Germinal center (tissue), 1 donor: ENCODE measurements at regions not wholly inside any gene's neighbourhood (a gene's known extent, or its start where the extent isn't known, plus 50 kb on each side); places are given as distances from the start of the nearest gene placed in this dataset.
"Not testable (repeated sequence)": the region's sequence is repeated elsewhere in the genome, so short reads cannot be mapped to it uniquely, and the experiment has no call there.

ENCODE experiments used
- DNase-seq: peaks from one replicate; pipeline ENCODE4 v3.0.0; 2012; ENCODE audit warnings: mixed read lengths, low spot score

- not testable (repeated sequence) for DNase-seq
These were observed 64.8 kb upstream of the METTL9 start for GRCh38 chr16:21534561-21534960.

DNA sequence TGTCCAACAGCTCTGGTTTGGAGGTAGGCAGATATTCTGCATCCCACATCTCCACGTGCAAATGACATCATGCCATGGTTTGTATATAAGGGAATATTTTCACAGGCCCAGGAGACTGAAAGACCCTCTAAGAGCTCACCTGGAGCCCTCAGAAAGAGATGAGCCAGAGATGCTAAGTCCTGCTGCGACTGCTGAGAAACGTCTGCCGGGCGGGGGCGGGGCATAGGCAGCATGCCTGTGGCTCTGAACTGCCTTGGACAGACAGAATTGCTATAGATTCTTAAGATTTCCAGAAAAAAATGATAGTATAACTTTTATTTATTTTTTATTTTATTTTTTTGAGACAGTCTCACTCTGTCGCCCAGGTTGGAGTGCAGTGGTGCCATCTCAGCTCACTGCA, 64.2 kb upstream of the METTL9 start:
- DNase-seq: not testable (repeated sequence)

- not testable (repeated sequence) for DNase-seq
These were observed 62.6 kb upstream of the METTL9 start for GRCh38 chr16:21536740-21537139.

GRCh38 chr16:21537598-21537997, 61.8 kb upstream of the METTL9 start:
- not testable (repeated sequence) for DNase-seq

DNA sequence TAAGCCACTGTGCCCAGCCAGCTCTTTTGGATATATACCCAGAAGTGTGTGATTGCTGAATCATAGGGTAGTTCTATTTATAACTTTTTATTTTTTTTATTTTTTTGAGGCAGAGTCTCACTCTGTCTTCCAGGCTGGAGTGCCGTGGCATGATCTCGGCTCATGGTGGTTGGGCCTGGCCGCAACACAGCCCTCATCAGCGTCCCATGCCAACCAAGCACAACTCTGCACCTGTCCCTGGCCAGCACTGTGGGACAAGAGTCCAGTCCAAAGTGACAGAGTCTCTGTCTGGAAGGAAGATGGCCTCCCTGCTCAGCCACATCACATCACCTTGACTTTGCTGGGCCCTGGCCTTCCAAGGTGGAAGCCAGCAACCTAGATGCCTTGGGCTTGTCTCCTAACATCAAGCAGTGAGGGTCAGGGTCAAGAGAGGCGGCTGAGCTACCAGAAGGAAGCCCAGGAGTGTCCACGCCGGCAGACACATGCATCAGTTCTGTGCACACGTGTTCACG, 60.2 kb upstream of the METTL9 start:
- not testable (repeated sequence) for DNase-seq

DNA sequence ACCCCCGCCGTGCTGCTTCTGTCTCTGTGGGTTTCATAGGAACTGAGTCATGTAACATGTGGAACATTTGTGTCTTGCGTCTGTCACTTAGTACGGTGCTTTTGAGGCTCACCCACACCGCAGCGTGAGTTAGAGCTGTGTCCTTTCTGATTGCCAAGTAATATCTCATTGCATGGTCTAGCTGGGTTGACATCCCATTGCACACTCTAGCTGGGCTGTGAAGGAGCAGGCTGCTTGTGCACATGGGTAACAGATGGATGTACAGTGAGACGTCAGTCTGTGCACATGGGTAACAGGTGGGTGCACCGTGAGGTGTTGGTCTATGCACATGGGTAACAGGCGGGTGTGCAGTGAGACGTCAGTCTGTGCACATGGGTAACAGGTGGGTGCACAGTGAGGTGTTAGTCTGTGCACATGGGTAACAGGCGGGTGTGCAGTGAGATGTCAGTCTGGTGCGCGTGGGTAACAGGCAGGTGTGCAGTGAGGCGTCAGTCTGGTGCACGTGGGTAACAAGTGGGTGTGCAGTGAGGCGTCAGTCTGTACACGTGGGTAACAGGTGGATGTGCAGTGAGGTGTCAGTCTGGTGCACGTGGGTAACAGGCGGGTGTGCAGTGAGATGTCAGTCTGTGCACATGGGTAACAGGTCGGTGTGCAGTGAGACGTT, 58.5 kb upstream of the METTL9 start:
- peak; percentile 57 for DNase-seq

- DNase-seq: not testable (repeated sequence)
These were observed 57.7 kb upstream of the METTL9 start for GRCh38 chr16:21541611-21542051.

DNA sequence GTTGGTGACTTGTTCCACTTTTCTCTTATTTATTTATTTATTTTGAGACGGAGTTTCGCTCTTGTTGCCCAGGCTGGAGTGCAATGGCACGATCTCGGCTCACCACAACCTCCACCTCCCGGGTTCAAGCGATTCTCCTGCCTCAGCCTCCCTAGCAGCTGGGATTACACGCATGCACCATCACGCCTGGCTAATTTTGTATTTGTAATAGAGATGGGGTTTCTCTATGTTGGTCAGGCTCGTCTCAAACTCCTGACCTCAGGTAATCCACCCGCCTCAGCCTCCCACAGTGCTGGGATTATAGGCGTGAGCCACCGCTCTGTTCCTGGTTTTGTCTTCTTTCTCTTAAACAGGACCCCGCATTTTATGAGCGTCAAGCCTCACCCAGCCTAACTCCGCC, 57.3 kb upstream of the METTL9 start:
- not testable (repeated sequence) for DNase-seq

DNA sequence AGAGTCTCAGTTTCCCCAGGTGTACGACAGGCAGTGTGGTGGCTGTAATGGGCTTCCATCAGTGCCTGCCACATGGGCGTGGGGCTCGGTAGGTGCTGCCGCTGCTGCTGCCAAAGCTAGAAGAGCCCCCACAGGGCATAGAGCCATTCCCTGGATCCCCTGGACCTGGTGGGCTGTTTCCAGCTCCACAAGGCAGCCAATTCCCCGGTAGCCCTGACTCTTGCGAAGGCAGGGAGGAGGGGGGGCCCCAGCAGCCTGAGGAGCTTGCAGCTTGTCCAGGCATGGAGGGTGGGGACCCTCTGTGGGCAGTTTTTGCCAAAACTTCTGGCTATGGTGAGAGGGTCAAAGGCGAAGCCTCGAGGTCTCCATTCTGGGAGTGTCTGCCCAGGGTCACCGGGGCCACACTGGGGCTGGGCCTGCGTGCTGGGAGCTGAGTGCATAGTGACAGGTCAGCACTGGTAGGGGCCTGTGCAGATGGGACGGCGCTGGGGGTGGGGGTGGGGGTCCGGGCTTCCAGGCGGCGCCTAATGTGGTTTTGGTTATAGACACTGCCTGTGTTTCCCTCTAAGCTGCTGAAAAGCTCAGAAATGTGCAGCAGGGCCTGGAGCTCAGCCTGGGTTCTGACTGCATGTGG, 56.8 kb upstream of the METTL9 start:
- not testable (repeated sequence) for DNase-seq

- DNase-seq: not testable (repeated sequence)
These were observed 56.1 kb upstream of the METTL9 start for GRCh38 chr16:21543151-21543836.

DNA sequence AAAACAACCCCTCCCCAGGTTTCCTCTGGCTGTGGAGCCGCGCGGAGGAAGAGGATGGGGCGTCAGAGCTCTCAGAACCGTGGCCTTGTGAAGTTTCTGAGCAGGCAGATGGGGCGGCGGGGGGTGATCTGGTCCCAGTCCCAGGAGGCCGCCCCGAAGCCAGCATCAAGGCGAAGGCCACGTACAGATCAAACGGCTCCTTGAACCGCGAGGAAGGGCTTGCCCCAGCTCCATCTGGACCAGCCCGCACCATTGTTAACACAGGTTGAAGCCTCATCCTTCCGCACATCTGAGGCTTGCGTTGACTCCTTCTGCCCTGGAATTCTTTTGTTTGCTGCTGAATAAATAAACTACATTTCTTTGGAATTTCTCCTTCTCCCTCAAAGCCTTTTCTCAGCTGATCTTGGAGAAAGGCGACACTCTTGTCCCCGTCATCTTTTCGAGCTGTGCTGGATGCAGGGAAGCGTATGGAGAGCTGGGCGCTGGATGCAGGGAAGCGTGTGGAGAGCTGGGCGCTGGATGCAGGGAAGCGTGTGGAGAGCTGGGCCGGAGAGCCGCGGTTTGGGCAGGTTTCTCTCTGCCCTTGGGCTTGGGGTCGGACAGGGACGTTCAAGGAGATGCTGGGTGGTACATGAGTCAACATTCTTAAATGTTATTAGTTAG, 53.6 kb upstream of the METTL9 start:
- not testable (repeated sequence) for DNase-seq

DNA sequence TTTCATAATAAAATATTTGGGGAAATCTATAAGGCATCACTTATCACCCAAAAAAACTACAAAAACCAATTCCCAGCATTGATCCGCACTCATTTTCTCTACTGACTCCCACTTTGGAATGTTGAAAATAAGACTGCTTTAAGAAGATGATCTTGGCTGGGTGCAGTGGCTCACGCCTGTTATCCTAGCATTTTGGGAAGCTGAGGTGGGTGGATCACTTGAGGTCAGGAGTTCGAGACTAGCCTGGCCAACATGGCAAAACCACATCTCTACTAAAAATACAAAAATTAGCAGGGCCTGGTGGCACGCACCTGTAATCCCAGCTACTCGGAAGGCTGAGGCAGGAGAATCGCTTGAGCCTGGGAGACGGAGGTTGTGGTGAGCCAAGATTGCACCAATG, 50.0 kb upstream of the METTL9 start:
- DNase-seq: not testable (repeated sequence)
